ENCODE measurements at regions not wholly inside any gene's neighbourhood (a gene's known extent, or its start where the extent isn't known, plus 50 kb on each side); places are given as distances from the start of the nearest gene placed in this dataset.

GRCh38 chr11:92300876-92301275 is 76.3 kb downstream of the FAT3 start:
- no peaks in the 10 kb centered on the region for H3K9me3 ChIP-seq (ENCODE audit: control insufficient read depth, insufficient read depth, low read length)
- no peak overlapping the region for H3K9ac ChIP-seq (ENCODE audit: low read depth, low read length)
- H3K4me3 ChIP-seq (ENCODE audit: low read depth, low read length) = no peak overlapping the region
- H3K36me3 ChIP-seq (ENCODE audit: control insufficient read depth, insufficient read depth, low read length) = no peaks in the 10 kb centered on the region
- no peak overlapping the region for H3K27ac ChIP-seq (ENCODE audit: low read depth, low read length)
- H3K27me3 ChIP-seq (ENCODE audit: control insufficient read depth, insufficient read depth, low read length) = no peaks in the 10 kb centered on the region
- peaks cover 49% of the 10 kb centered on the region for H3K4me1 ChIP-seq (ENCODE audit: control insufficient read depth, insufficient read depth, low read length)

- Histone ChIP-seq H3K4me3 (ENCODE audit: low read depth, low read length) (no peak overlapping the region), H3K36me3 (ENCODE audit: control insufficient read depth, insufficient read depth, low read length) (no peaks in the 10 kb centered on the region), H3K9me3 (ENCODE audit: control insufficient read depth, insufficient read depth, low read length) (no peaks in the 10 kb centered on the region), H3K9ac (ENCODE audit: low read depth, low read length) (no peak overlapping the region), H3K4me1 (ENCODE audit: control insufficient read depth, insufficient read depth, low read length) (peaks cover 64% of the 10 kb centered on the region), H3K27me3 (ENCODE audit: control insufficient read depth, insufficient read depth, low read length) (no peaks in the 10 kb centered on the region), H3K27ac (ENCODE audit: low read depth, low read length) (no peak overlapping the region)
Observed at GRCh38 chr11:92302770-92303169, 78.2 kb downstream of the FAT3 start.

GRCh38 chr11:92304271-92304670 is 79.7 kb downstream of the FAT3 start:
- Histone ChIP-seq H3K9me3 (ENCODE audit: control insufficient read depth, insufficient read depth, low read length) (no peaks in the 10 kb centered on the region), H3K4me1 (ENCODE audit: control insufficient read depth, insufficient read depth, low read length) (peaks cover 79% of the 10 kb centered on the region), H3K4me3 (ENCODE audit: low read depth, low read length) (no peak overlapping the region), H3K36me3 (ENCODE audit: control insufficient read depth, insufficient read depth, low read length) (no peaks in the 10 kb centered on the region), H3K9ac (ENCODE audit: low read depth, low read length) (no peak overlapping the region), H3K27me3 (ENCODE audit: control insufficient read depth, insufficient read depth, low read length) (no peaks in the 10 kb centered on the region), H3K27ac (ENCODE audit: low read depth, low read length) (no peak overlapping the region)

DNA sequence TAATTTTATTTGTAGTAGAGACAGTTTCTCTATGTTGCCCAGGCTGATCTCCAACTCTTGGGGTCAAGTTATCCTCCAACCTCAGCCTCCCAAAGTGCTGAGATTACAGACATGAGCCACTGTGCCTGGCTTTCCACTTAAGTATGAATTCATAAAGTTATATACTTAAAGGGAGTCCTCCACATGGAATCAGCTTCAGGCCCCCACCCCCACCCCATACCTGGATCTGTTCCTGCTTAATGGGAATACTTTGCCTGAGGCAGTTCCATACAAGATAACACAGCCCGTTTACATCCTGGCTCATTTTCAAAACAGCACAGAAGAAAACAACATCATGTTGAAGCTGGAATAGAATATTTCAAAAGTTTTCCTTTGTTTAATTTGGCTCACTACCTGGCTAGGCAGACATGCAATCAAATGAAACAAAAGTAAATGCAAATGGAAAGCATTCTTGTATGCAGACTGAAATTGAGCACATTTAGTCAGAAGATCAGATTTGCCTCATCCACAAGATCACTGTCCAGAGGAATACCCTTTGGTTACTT is 82.4 kb downstream of the FAT3 start:
- Histone ChIP-seq H3K36me3 (ENCODE audit: control insufficient read depth, insufficient read depth, low read length) (no peaks in the 10 kb centered on the region), H3K4me1 (ENCODE audit: control insufficient read depth, insufficient read depth, low read length) (peaks cover 85% of the 10 kb centered on the region), H3K4me3 (ENCODE audit: low read depth, low read length) (no peak overlapping the region), H3K9me3 (ENCODE audit: control insufficient read depth, insufficient read depth, low read length) (no peaks in the 10 kb centered on the region), H3K9ac (ENCODE audit: low read depth, low read length) (no peak overlapping the region), H3K27me3 (ENCODE audit: control insufficient read depth, insufficient read depth, low read length) (no peaks in the 10 kb centered on the region), H3K27ac (ENCODE audit: low read depth, low read length) (no peak overlapping the region)

- H3K27me3 ChIP-seq (ENCODE audit: control insufficient read depth, insufficient read depth, low read length) = no peaks in the 10 kb centered on the region
- no peaks in the 10 kb centered on the region for H3K36me3 ChIP-seq (ENCODE audit: control insufficient read depth, insufficient read depth, low read length)
- peaks cover 85% of the 10 kb centered on the region for H3K4me1 ChIP-seq (ENCODE audit: control insufficient read depth, insufficient read depth, low read length)
- H3K9ac ChIP-seq (ENCODE audit: low read depth, low read length) = no peak overlapping the region
- no peak overlapping the region for H3K4me3 ChIP-seq (ENCODE audit: low read depth, low read length)
- H3K9me3 ChIP-seq (ENCODE audit: control insufficient read depth, insufficient read depth, low read length) = no peaks in the 10 kb centered on the region
- peak overlapping the region; percentile 50 for H3K27ac ChIP-seq (ENCODE audit: low read depth, low read length)
Observed at GRCh38 chr11:92308366-92308765, 83.7 kb downstream of the FAT3 start.

DNA sequence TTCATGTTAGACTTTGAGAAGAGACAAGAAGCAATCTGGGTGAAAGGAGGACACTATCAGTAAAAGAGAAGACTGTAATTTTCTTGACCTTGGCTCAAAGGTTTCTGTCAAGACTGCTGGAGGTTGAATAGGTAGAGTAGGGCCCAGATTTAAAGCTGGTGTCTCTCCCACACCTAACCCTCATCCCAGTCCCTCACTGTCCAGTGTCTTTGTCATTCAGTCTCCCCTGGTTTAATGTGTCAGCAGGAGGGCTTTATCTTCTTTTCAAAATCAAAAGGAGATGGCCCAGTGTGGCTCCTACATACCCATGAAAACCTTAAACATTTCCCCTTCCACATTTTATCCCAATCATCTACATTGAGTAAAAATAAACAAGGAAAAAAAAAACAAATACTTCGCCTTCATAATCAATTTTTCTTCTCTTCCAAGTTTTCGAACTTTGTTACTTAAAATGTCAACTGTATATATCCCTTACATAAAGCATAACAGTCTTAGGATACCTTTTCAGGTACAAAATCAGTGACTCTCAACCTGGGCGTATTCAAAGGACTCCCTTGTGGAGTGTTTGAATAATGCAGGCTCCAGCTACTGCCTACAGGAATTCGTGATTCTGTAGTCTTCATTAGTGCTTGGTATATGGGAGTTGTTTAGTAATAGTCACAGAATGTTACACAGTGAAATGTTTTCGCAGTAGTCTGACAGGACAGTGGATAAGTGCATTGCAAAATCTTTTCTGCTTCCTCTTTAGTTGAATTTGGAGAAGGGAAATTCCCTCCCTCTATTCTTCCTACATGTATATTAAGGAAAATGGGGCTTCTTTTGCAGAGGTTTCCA is 87.2 kb downstream of the FAT3 start:
- peaks cover 86% of the 10 kb centered on the region for H3K4me1 ChIP-seq (ENCODE audit: control insufficient read depth, insufficient read depth, low read length)
- H3K9ac ChIP-seq (ENCODE audit: low read depth, low read length) = no peak overlapping the region
- no peaks in the 10 kb centered on the region for H3K27me3 ChIP-seq (ENCODE audit: control insufficient read depth, insufficient read depth, low read length)
- H3K9me3 ChIP-seq (ENCODE audit: control insufficient read depth, insufficient read depth, low read length) = no peaks in the 10 kb centered on the region
- H3K36me3 ChIP-seq (ENCODE audit: control insufficient read depth, insufficient read depth, low read length) = no peaks in the 10 kb centered on the region
- peak overlapping the region; percentile 27 for H3K4me3 ChIP-seq (ENCODE audit: low read depth, low read length)
- peak overlapping the region; percentile 83 for H3K27ac ChIP-seq (ENCODE audit: low read depth, low read length)

DNA sequence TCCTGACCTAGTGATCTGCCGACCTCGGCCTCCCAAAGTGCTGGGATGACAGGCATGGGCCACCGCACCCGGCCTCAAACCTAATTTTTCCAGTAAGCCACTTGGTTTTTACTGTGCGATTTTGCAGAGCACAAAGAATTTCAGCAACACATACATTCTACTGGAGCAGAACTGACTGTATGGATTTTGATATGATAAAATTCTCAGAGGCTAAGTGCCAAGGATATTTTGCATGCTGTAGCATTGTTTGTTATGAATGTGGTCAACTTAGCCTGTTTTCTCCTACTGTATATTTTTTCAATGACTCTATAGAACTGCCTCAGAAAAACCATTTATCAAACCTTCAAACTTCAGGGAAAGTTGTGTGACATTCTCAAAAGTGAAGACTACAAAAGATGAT is 89.2 kb downstream of the FAT3 start:
- Histone ChIP-seq H3K9ac (ENCODE audit: low read depth, low read length) (no peak overlapping the region), H3K27me3 (ENCODE audit: control insufficient read depth, insufficient read depth, low read length) (no peaks in the 10 kb centered on the region), H3K4me1 (ENCODE audit: control insufficient read depth, insufficient read depth, low read length) (peaks cover 85% of the 10 kb centered on the region), H3K27ac (ENCODE audit: low read depth, low read length) (no peak overlapping the region), H3K4me3 (ENCODE audit: low read depth, low read length) (no peak overlapping the region), H3K9me3 (ENCODE audit: control insufficient read depth, insufficient read depth, low read length) (no peaks in the 10 kb centered on the region), H3K36me3 (ENCODE audit: control insufficient read depth, insufficient read depth, low read length) (no peaks in the 10 kb centered on the region)

- Histone ChIP-seq H3K9me3 (ENCODE audit: control insufficient read depth, insufficient read depth, low read length) (no peaks in the 10 kb centered on the region), H3K4me3 (ENCODE audit: low read depth, low read length) (no peak overlapping the region), H3K27ac (ENCODE audit: low read depth, low read length) (no peak overlapping the region), H3K4me1 (ENCODE audit: control insufficient read depth, insufficient read depth, low read length) (peaks cover 85% of the 10 kb centered on the region), H3K9ac (ENCODE audit: low read depth, low read length) (no peak overlapping the region), H3K36me3 (ENCODE audit: control insufficient read depth, insufficient read depth, low read length) (no peaks in the 10 kb centered on the region), H3K27me3 (ENCODE audit: control insufficient read depth, insufficient read depth, low read length) (no peaks in the 10 kb centered on the region)
Observed at GRCh38 chr11:92314499-92314898, 89.9 kb downstream of the FAT3 start.

DNA sequence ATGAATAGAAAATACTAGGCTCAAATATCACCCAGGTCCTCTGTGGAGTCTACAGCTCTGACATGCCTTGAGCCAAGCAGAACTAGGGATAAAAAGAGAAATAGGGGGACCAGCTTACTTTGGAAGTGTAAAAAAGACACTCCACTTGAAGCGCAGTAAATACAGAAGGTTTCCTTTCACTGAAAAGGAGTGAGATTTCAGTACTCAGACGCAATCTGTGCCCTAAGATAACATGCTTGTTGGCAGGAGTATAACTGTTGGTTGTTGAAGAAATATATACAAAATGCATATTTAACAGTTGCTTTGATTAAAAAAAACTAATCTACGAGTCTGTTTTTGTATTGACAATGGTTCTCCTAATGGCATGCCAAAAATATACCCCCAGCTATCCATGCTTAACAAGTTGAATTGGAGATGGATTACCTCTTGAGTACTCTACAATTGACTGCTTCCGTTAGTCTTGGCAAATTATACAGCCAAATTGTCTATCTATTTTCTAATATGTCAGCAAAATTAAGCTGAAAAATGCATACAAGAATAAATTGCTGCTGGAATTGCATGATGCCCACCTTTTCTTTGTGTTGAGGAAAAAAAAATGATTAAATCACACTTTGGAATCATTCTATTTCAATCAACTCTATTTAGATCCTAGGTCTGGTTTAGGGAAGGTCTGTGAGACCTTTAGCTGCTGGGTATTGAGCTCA is 91.6 kb downstream of the FAT3 start:
- Histone ChIP-seq H3K4me1 (ENCODE audit: control insufficient read depth, insufficient read depth, low read length) (peaks cover 77% of the 10 kb centered on the region), H3K27ac (ENCODE audit: low read depth, low read length) (peak overlapping the region; percentile 61), H3K27me3 (ENCODE audit: control insufficient read depth, insufficient read depth, low read length) (no peaks in the 10 kb centered on the region)

GRCh38 chr11:92317222-92317621 is 92.6 kb downstream of the FAT3 start:
- Histone ChIP-seq H3K36me3 (ENCODE audit: control insufficient read depth, insufficient read depth, low read length) (no peaks in the 10 kb centered on the region), H3K27ac (ENCODE audit: low read depth, low read length) (peak overlapping the region; percentile 48), H3K4me3 (ENCODE audit: low read depth, low read length) (peak overlapping the region; percentile 18; the same call in 1 of the 2 replicates), H3K9ac (ENCODE audit: low read depth, low read length) (no peak overlapping the region), H3K27me3 (ENCODE audit: control insufficient read depth, insufficient read depth, low read length) (no peaks in the 10 kb centered on the region), H3K4me1 (ENCODE audit: control insufficient read depth, insufficient read depth, low read length) (peaks cover 72% of the 10 kb centered on the region), H3K9me3 (ENCODE audit: control insufficient read depth, insufficient read depth, low read length) (no peaks in the 10 kb centered on the region)

More for the DNA sequence above, 91.6 kb downstream of the FAT3 start:
- Histone ChIP-seq H3K4me3 (ENCODE audit: low read depth, low read length) (peak overlapping the region; percentile 7; the same call in 1 of the 2 replicates), H3K36me3 (ENCODE audit: control insufficient read depth, insufficient read depth, low read length) (no peaks in the 10 kb centered on the region), H3K9ac (ENCODE audit: low read depth, low read length) (no peak overlapping the region), H3K9me3 (ENCODE audit: control insufficient read depth, insufficient read depth, low read length) (no peaks in the 10 kb centered on the region)

DNA sequence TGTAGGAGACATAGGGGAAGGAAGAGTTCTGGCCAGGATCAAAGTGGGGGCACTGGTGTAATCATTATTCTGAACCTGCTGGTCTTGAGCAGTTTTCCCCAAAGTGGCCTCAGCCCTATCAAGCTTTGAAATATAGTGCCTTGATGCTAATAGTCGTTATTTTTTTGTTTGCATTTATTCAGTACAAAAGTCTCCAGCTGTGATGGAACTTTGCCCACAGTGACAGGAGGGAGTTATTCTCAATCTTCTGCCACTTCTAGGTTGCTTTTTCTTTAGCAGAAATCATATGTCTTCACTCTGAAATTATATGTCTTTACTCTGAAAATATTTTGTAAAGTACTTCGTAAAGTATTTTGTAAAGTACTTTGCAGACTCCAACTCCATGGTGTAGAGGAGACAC is 93.1 kb downstream of the FAT3 start:
- Histone ChIP-seq H3K4me3 (ENCODE audit: low read depth, low read length) (peak overlapping the region; percentile 18; the same call in 1 of the 2 replicates), H3K36me3 (ENCODE audit: control insufficient read depth, insufficient read depth, low read length) (no peaks in the 10 kb centered on the region), H3K27me3 (ENCODE audit: control insufficient read depth, insufficient read depth, low read length) (no peaks in the 10 kb centered on the region), H3K9ac (ENCODE audit: low read depth, low read length) (no peak overlapping the region), H3K9me3 (ENCODE audit: control insufficient read depth, insufficient read depth, low read length) (no peaks in the 10 kb centered on the region), H3K4me1 (ENCODE audit: control insufficient read depth, insufficient read depth, low read length) (peaks cover 67% of the 10 kb centered on the region), H3K27ac (ENCODE audit: low read depth, low read length) (peak overlapping the region; percentile 48)
